Thyroid gland (tissue), 4 donors: ENCODE measurements at regions not wholly inside any gene's neighbourhood (a gene's known extent, or its start where the extent isn't known, plus 50 kb on each side); places are given as distances from the start of the nearest gene placed in this dataset.
A peak's percentile ranks its signal among the peaks of the same experiment; 100 is the strongest.

Source experiments
- DNase-seq, 2 donors: peaks; one replicate each; pipeline ENCODE4 v3.0.0-alpha.2; 2019
- H3K27ac ChIP-seq, 3 donors: fragments of 200-600 bp; sonication (generic); 1 replicate in 2 of 3; 2 replicates in 1 of 3; pipeline ENCODE4 v1.5.1; 2016 to 2019; ENCODE audit warnings: mild to moderate bottlenecking in 1 of 3, moderate library complexity in 1 of 3
- H3K27me3 ChIP-seq: fragments of 200-600 bp; sonication (generic); one replicate; pipeline ENCODE4 v1.5.1; 2019
- H3K36me3 ChIP-seq, 2 donors: fragments of 200-600 bp; sonication (generic); one replicate each; pipeline ENCODE4 v1.5.1; 2016 to 2019
- H3K4me1 ChIP-seq, 2 donors: fragments of 200-600 bp; sonication (generic); one replicate each; pipeline ENCODE4 v1.5.1; 2017 to 2019
- H3K4me3 ChIP-seq, 3 donors: fragments of 200-600 bp; sonication (generic); replicated peaks in 1 of 3; 1 replicate in 2 of 3; 2 replicates in 1 of 3; pipeline ENCODE4 v1.5.1; 2016; ENCODE audit warnings: mild to moderate bottlenecking in 1 of 3
- H3K9me3 ChIP-seq: fragments of 200-600 bp; sonication (generic); one replicate; pipeline ENCODE4 v1.5.1; 2017
- CTCF ChIP-seq, 6 experiments: fragments of 200-600 bp in 3 of 6; fragments of 450-650 bp in 3 of 6; sonication (generic) in 3 of 6; IDR thresholded peaks; one replicate each; pipeline ENCODE4 v1.5.1; 2016 to 2019; ENCODE audit warnings: antibody characterized with exemption in 6 of 6, mild to moderate bottlenecking in 2 of 6, inconsistent platforms in 1 of 6, moderate library complexity in 1 of 6
- POLR2A ChIP-seq, 2 donors: fragments of 450-650 bp; IDR thresholded peaks; one replicate each; pipeline ENCODE4 v1.6.1; 2017; ENCODE audit warnings: antibody characterized with exemption in 2 of 2, mild to moderate bottlenecking in 2 of 2, moderate library complexity in 1 of 2
- WGBS, 2 donors: methylation state at CpG; one replicate each; pipeline ENCODE4 v1.1.5; 2017; 5-methylcytosine and 5-hydroxymethylcytosine counted together
- intact Hi-C: fragments of 100-400 bp; cut with DNase I; formaldehyde crosslinking; loops from one replicate; pipeline ENCODE4 v1.15.1; 2023

DNA sequence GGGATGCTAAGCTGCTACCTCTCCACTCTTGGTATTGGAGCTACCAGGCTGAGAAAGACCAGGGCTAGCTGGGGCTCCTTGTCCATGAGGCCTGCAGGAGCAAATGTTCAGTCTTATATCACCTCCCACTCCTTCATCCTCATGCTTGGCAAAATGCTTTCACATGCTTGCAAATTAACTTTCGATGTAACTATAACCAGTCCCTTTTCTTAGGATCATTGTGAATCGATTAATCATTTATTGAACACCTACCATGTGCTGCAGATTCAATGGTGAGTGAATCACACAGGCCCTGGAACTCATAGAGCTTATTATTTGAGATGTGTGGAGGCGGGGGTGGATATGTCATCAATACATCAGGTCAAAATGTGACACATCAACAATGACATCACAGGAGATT is 138.6 kb downstream of the EMX2 start:
- TF ChIP-seq CTCF (IDR thresholded peaks at IDR 0.05) (no peak), POLR2A (IDR thresholded peaks at IDR 0.05) (no peak)
- peaks cover 5 to 7% of the 10 kb centered on the region in 2 donors for H3K4me1 ChIP-seq
- H3K4me3 ChIP-seq = no peak overlapping the region
- H3K27ac ChIP-seq = no peak overlapping the region
- no peaks in the 10 kb centered on the region for H3K9me3 ChIP-seq
- no peaks in the 10 kb centered on the region for H3K27me3 ChIP-seq
- 92 to 95% methylated on average over 3 of the region's 3 CpGs for WGBS, 2 donors
- intact Hi-C loops = no loop called here
- no peaks in the 10 kb centered on the region for H3K36me3 ChIP-seq
- DNase-seq = no peak

DNA sequence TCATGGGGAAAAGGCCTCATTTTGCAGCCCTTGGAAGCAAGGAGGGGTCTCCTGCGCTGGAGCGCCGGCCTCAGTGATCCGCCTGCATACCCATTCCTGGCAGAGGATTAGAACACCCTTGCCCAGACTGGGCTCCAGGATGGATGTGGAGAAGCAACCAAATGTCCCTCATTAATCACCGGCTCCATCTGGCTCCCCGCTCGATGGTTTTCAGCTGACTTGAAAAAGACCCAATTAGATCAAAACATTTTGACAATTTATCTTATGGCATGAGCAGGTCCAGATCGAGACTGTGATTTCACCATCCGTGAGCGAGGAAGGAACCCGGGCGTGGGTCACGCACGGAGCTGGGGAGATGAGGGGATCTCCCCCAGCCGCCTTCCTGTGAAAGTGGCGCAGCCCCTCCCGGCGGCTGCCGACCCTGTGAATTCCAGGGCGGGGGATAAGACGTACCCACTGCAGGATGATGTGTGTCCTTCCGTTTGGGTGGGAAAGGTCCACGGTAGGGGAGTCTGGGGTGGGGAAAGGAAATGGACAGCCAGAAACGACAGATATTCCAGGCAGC is 141.6 kb downstream of the EMX2 start:
- Histone ChIP-seq H3K27ac (no peak overlapping the region), H3K4me1 (peaks cover 5 to 7% of the 10 kb centered on the region in 2 donors), H3K9me3 (no peaks in the 10 kb centered on the region), H3K27me3 (no peaks in the 10 kb centered on the region), H3K4me3 (no peak overlapping the region), H3K36me3 (no peaks in the 10 kb centered on the region)
- DNase-seq = no peak
- intact Hi-C loops = no loop called here
- WGBS, 2 donors = 87 to 88% methylated on average over 24 of the region's 24 CpGs
- TF ChIP-seq CTCF (IDR thresholded peaks at IDR 0.05) (no peak), POLR2A (IDR thresholded peaks at IDR 0.05) (no peak)

DNA sequence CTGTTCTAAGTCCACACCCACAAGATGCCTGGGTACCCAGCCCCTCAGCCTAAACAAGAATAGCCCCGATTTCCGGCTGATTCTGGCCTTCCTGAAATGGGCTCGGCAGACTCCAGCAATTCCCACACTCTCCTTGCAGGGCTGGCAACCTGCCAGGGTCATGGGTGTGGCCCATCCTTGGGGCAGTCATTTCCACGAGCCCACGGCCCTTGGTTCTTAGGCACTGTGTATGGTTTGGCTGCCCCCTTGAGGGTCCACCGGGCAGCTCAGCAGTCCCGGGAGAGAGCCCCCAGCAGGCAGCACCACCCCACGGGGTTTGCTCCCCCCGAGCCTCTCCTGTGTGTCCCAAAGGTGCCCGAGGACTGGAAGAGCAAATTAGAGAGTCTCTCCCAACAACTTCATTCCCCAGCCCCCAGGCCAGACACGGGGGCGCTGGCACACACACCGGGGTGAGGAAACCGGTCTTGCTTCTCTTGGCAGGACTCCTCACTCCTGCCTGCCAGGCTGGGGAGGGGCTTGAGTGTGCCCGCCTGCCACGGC is 142.2 kb downstream of the EMX2 start:
- H3K9me3 ChIP-seq = no peaks in the 10 kb centered on the region
- H3K4me1 ChIP-seq = peaks cover 5 to 7% of the 10 kb centered on the region in 2 donors
- intact Hi-C loops = no loop called here
- H3K27ac ChIP-seq = no peak overlapping the region
- no peaks in the 10 kb centered on the region for H3K27me3 ChIP-seq
- no peaks in the 10 kb centered on the region for H3K36me3 ChIP-seq
- 2 to 9% methylated on average over 5 to 10 of the region's 16 CpGs for WGBS, 2 donors
- peak; percentile 28 to 32 for DNase-seq
- TF ChIP-seq POLR2A (IDR thresholded peaks at IDR 0.05) (no peak), CTCF (IDR thresholded peaks at IDR 0.05) (no peak)
- H3K4me3 ChIP-seq = no peak overlapping the region

DNA sequence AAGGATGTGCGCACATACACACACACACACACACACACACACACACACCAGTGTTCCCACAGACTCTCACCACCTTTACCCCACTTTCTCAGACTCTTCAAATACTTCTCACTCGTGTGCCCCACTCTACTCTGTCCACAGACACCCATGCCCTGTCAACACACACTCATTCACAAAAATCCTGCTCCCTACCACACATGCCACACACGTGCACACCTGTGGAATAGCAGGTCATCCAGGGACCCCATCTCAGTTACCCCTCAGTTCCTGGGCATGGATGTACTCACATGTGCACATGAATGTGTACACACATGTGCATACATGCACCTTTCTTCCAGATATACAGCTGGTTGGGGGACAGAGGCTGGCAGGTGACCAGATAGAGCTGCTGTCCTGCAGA is 142.9 kb downstream of the EMX2 start:
- TF ChIP-seq CTCF (IDR thresholded peaks at IDR 0.05) (no peak), POLR2A (IDR thresholded peaks at IDR 0.05) (no peak)
- intact Hi-C loops = no loop called here
- H3K9me3 ChIP-seq = no peaks in the 10 kb centered on the region
- H3K36me3 ChIP-seq = no peaks in the 10 kb centered on the region
- no peak overlapping the region for H3K27ac ChIP-seq
- DNase-seq = no peak
- WGBS, 2 donors = 73 to 84% methylated on average over 3 of the region's 3 CpGs
- H3K27me3 ChIP-seq = no peaks in the 10 kb centered on the region
- no peak overlapping the region for H3K4me3 ChIP-seq
- peaks cover 5 to 7% of the 10 kb centered on the region in 2 donors for H3K4me1 ChIP-seq

GRCh38 chr10:117686606-117687005 is 144.1 kb downstream of the EMX2 start:
- Histone ChIP-seq H3K9me3 (no peaks in the 10 kb centered on the region), H3K27me3 (no peaks in the 10 kb centered on the region), H3K36me3 (no peaks in the 10 kb centered on the region), H3K4me1 (peaks cover 5 to 7% of the 10 kb centered on the region in 2 donors), H3K27ac (no peak overlapping the region), H3K4me3 (no peak overlapping the region)
- intact Hi-C loops = no loop called here
- DNase-seq = no peak
- TF ChIP-seq POLR2A (IDR thresholded peaks at IDR 0.05) (no peak), CTCF (IDR thresholded peaks at IDR 0.05) (no peak)
- 88 to 89% methylated on average over 3 to 4 of the region's 4 CpGs for WGBS, 2 donors
